ENCODE measurements at regions not wholly inside any gene's neighbourhood (a gene's known extent, or its start where the extent isn't known, plus 50 kb on each side); places are given as distances from the start of the nearest gene placed in this dataset.
"Not testable (repeated sequence)": the region's sequence is repeated elsewhere in the genome, so short reads cannot be mapped to it uniquely, and the experiment has no call there.

GRCh38 chr2:138395565-138396306, 105.8 kb upstream of the SPOPL start:
- DNase-seq = no peak

- DNase-seq = no peak
Measured at GRCh38 chr2:138396843-138397242, 104.7 kb upstream of the SPOPL start.

- no peak for DNase-seq
Measured at GRCh38 chr2:138403431-138403927, 98.1 kb upstream of the SPOPL start.

GRCh38 chr2:138414014-138414413, 87.6 kb upstream of the SPOPL start:
- no peak for DNase-seq

- no peak for DNase-seq
Measured at GRCh38 chr2:138415985-138416384, 85.6 kb upstream of the SPOPL start.

- DNase-seq = no peak
Measured at GRCh38 chr2:138418453-138418852, 83.1 kb upstream of the SPOPL start.

GRCh38 chr2:138421315-138421970, 80.1 kb upstream of the SPOPL start:
- DNase-seq = no peak

- no peak for DNase-seq
Measured at GRCh38 chr2:138421971-138422335, 79.6 kb upstream of the SPOPL start.

GRCh38 chr2:138423198-138423597, 78.4 kb upstream of the SPOPL start:
- no peak for DNase-seq

- DNase-seq = no peak
Measured at GRCh38 chr2:138423745-138424144, 77.8 kb upstream of the SPOPL start.

- DNase-seq = no peak
Measured at GRCh38 chr2:138424436-138425140, 77.0 kb upstream of the SPOPL start.

GRCh38 chr2:138426116-138426515, 75.5 kb upstream of the SPOPL start:
- not testable (repeated sequence) for DNase-seq

GRCh38 chr2:138428710-138429440, 72.7 kb upstream of the SPOPL start:
- DNase-seq = no peak

GRCh38 chr2:138430181-138430580, 71.4 kb upstream of the SPOPL start:
- DNase-seq = no peak

- no peak for DNase-seq
Measured at GRCh38 chr2:138432971-138433370, 68.6 kb upstream of the SPOPL start.

GRCh38 chr2:138433995-138434951, 67.3 kb upstream of the SPOPL start:
- DNase-seq = no peak

GRCh38 chr2:138435701-138436100, 65.9 kb upstream of the SPOPL start:
- no peak for DNase-seq

- DNase-seq = no peak
Measured at GRCh38 chr2:138439733-138440132, 61.8 kb upstream of the SPOPL start.

- no peak for DNase-seq
Measured at GRCh38 chr2:138440759-138441158, 60.8 kb upstream of the SPOPL start.

- DNase-seq = no peak
Measured at GRCh38 chr2:138441916-138442315, 59.7 kb upstream of the SPOPL start.

GRCh38 chr2:138444411-138444810, 57.2 kb upstream of the SPOPL start:
- no peak for DNase-seq

GRCh38 chr2:138445227-138445626, 56.3 kb upstream of the SPOPL start:
- DNase-seq = no peak
